Subcutaneous abdominal adipose tissue (tissue), 5 donors: ENCODE measurements at regions not wholly inside any gene's neighbourhood (a gene's known extent, or its start where the extent isn't known, plus 50 kb on each side); places are given as distances from the start of the nearest gene placed in this dataset.

ENCODE experiments used
- H3K27ac ChIP-seq: one replicate; pipeline ENCODE4 v1.7.0; 2013; ENCODE audit warnings: low read depth, mild to moderate bottlenecking, inconsistent platforms, low read length, moderate library complexity
- H3K27me3 ChIP-seq, 5 donors: one replicate each; pipeline ENCODE4 v1.7.0; 2013; ENCODE audit warnings: low read length in 5 of 5, inconsistent platforms in 1 of 5; ENCODE audit not compliant: control insufficient read depth in 5 of 5, insufficient read depth in 4 of 5
- H3K36me3 ChIP-seq, 5 donors: one replicate each; pipeline ENCODE4 v1.7.0; 2013; ENCODE audit warnings: low read length in 5 of 5; ENCODE audit not compliant: control insufficient read depth in 5 of 5, insufficient read depth in 5 of 5
- H3K4me1 ChIP-seq, 5 donors: one replicate each; pipeline ENCODE4 v1.7.0; 2013; ENCODE audit warnings: low read length in 5 of 5, mild to moderate bottlenecking in 3 of 5, moderate library complexity in 1 of 5; ENCODE audit not compliant: control insufficient read depth in 5 of 5, insufficient read depth in 5 of 5
- H3K4me3 ChIP-seq, 5 donors: one replicate each; pipeline ENCODE4 v1.7.0; 2013; ENCODE audit warnings: low read length in 5 of 5, low read depth in 1 of 5
- H3K9ac ChIP-seq, 5 donors: one replicate each; pipeline ENCODE4 v1.7.0; 2013; ENCODE audit warnings: low read length in 5 of 5, mild to moderate bottlenecking in 4 of 5, moderate library complexity in 3 of 5
- H3K9me3 ChIP-seq, 5 donors: one replicate each; pipeline ENCODE4 v1.7.0; 2013; ENCODE audit warnings: low read length in 5 of 5; ENCODE audit not compliant: control insufficient read depth in 5 of 5
- donor health status: healthy.
- donor health status: healthy.
- donor health status: healthy.
- donor health status: healthy.
- donor health status: healthy.

- Histone ChIP-seq H3K27ac (no peak overlapping the region), H3K9ac (no peak overlapping the region), H3K4me1 (peaks cover 0 to 2% (median 1%) of the 10 kb centered on the region in 5 donors), H3K36me3 (no peaks in the 10 kb centered on the region), H3K4me3 (no peak overlapping the region), H3K9me3 (no peaks in the 10 kb centered on the region), H3K27me3 (no peaks in the 10 kb centered on the region)
These were observed 434.0 kb upstream of the JARID2 start for GRCh38 chr6:14811775-14812428.

- peaks cover 3 to 23% (median 18%) of the 10 kb centered on the region in 5 donors for H3K4me1 ChIP-seq
- no peak overlapping the region for H3K4me3 ChIP-seq
- no peak overlapping the region for H3K9ac ChIP-seq
These were observed 431.9 kb upstream of the JARID2 start for GRCh38 chr6:14814016-14814415.

GRCh38 chr6:14816116-14816859, 429.6 kb upstream of the JARID2 start:
- H3K27ac ChIP-seq, result no peak overlapping the region
- no peak overlapping the region for H3K4me3 ChIP-seq
- H3K36me3 ChIP-seq, result no peaks in the 10 kb centered on the region
- no peaks in the 10 kb centered on the region for H3K9me3 ChIP-seq
- H3K4me1 ChIP-seq, result peaks cover 3 to 31% (median 20%) of the 10 kb centered on the region in 5 donors
- no peak overlapping the region for H3K9ac ChIP-seq
- no peaks in the 10 kb centered on the region for H3K27me3 ChIP-seq

More at GRCh38 chr6:14814016-14814415, 431.9 kb upstream of the JARID2 start:
- no peaks in the 10 kb centered on the region for H3K27me3 ChIP-seq
- H3K9me3 ChIP-seq, result no peaks in the 10 kb centered on the region
- no peak overlapping the region for H3K27ac ChIP-seq
- no peaks in the 10 kb centered on the region for H3K36me3 ChIP-seq

GRCh38 chr6:14817074-14817473, 428.8 kb upstream of the JARID2 start:
- no peak overlapping the region for H3K4me3 ChIP-seq
- no peak overlapping the region for H3K27ac ChIP-seq
- no peak overlapping the region for H3K9ac ChIP-seq

GRCh38 chr6:14818422-14818884, 427.4 kb upstream of the JARID2 start:
- no peaks in the 10 kb centered on the region for H3K27me3 ChIP-seq
- H3K4me1 ChIP-seq, result peaks cover 3 to 34% (median 21%) of the 10 kb centered on the region in 5 donors
- no peak overlapping the region for H3K9ac ChIP-seq
- no peaks in the 10 kb centered on the region for H3K9me3 ChIP-seq
- peak overlapping the region in 1 of 5 donors; percentile 6 for H3K4me3 ChIP-seq
- H3K36me3 ChIP-seq, result no peaks in the 10 kb centered on the region
- no peak overlapping the region for H3K27ac ChIP-seq

More at GRCh38 chr6:14817074-14817473, 428.8 kb upstream of the JARID2 start:
- Histone ChIP-seq H3K27me3 (no peaks in the 10 kb centered on the region), H3K9me3 (no peaks in the 10 kb centered on the region), H3K36me3 (no peaks in the 10 kb centered on the region), H3K4me1 (peaks cover 3 to 31% (median 20%) of the 10 kb centered on the region in 5 donors)

GRCh38 chr6:14819001-14819400, 426.9 kb upstream of the JARID2 start:
- H3K27me3 ChIP-seq, result no peaks in the 10 kb centered on the region

GRCh38 chr6:14819840-14820420, 425.9 kb upstream of the JARID2 start:
- Histone ChIP-seq H3K4me3 (no peak overlapping the region), H3K9me3 (no peaks in the 10 kb centered on the region), H3K27ac (no peak overlapping the region), H3K9ac (no peak overlapping the region), H3K36me3 (no peaks in the 10 kb centered on the region), H3K27me3 (no peaks in the 10 kb centered on the region), H3K4me1 (peaks cover 9 to 49% (median 35%) of the 10 kb centered on the region in 5 donors)

More at GRCh38 chr6:14819001-14819400, 426.9 kb upstream of the JARID2 start:
- Histone ChIP-seq H3K27ac (no peak overlapping the region), H3K4me3 (peak overlapping the region in 1 of 5 donors; percentile 6), H3K9me3 (no peaks in the 10 kb centered on the region), H3K36me3 (no peaks in the 10 kb centered on the region), H3K4me1 (peaks cover 6 to 40% (median 25%) of the 10 kb centered on the region in 5 donors), H3K9ac (no peak overlapping the region)

GRCh38 chr6:14822012-14822553, 423.8 kb upstream of the JARID2 start:
- Histone ChIP-seq H3K9ac (no peak overlapping the region), H3K36me3 (no peaks in the 10 kb centered on the region), H3K9me3 (no peaks in the 10 kb centered on the region), H3K4me3 (no peak overlapping the region), H3K27ac (no peak overlapping the region), H3K4me1 (peaks cover 10 to 52% (median 42%) of the 10 kb centered on the region in 5 donors), H3K27me3 (no peaks in the 10 kb centered on the region)

GRCh38 chr6:14822679-14823078, 423.2 kb upstream of the JARID2 start:
- Histone ChIP-seq H3K4me3 (no peak overlapping the region), H3K27ac (no peak overlapping the region), H3K9ac (no peak overlapping the region), H3K27me3 (no peaks in the 10 kb centered on the region), H3K9me3 (no peaks in the 10 kb centered on the region), H3K4me1 (peaks cover 10 to 46% (median 37%) of the 10 kb centered on the region in 5 donors), H3K36me3 (no peaks in the 10 kb centered on the region)
